ENCODE measurements at regions not wholly inside any gene's neighbourhood (a gene's known extent, or its start where the extent isn't known, plus 50 kb on each side); places are given as distances from the start of the nearest gene placed in this dataset.

GRCh38 chrX:109830157-109830703 lies 97.2 kb upstream of the ACSL4 start:
- TF ChIP-seq EZH2phosphoT487 (IDR thresholded peaks at IDR 0.05; ENCODE audit: low read depth, severe bottlenecking, unreplicated experiment) (no peak), CTCF (IDR thresholded peaks at IDR 0.05; ENCODE audit: poor library complexity) (no peak), EZH2 (IDR thresholded peaks at IDR 0.05; ENCODE audit: borderline replicate concordance) (no peak)
